HG02885 (cell line): ENCODE measurements at regions not wholly inside any gene's neighbourhood (a gene's known extent, or its start where the extent isn't known, plus 50 kb on each side); places are given as distances from the start of the nearest gene placed in this dataset.

ENCODE experiments used
- ATAC-seq: cut with Tn5 transposase; IDR thresholded peaks from one replicate; pipeline ENCODE4 v1.9.1; 2021; ENCODE audit warnings: mild to moderate bottlenecking; ENCODE audit not compliant: unreplicated experiment, poor library complexity

DNA sequence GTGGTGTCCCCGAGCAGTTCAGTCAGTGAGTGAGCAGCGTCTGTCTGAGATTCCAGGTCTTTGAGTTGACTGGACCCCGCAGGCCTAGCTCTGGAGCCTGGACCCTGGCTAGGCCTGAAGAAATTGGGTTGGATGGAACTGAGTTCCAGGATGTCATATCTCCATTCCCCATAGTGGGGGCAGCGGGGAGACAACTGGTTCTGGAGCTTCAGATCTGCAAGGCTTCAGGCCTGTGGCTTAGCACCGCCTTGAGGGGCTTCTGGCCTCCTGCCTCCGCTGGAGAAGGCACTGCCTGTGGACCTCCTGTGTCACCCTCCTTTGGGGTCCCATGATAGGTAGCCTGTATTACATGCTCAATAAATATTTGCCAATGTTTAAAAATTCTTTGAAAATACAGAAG, 288.4 kb upstream of the ID2 start:
- ATAC-seq: no peak

- ATAC-seq: no peak
Observed at GRCh38 chr2:8394131-8394530, 287.7 kb upstream of the ID2 start.

GRCh38 chr2:8394569-8395359, 287.1 kb upstream of the ID2 start:
- no peak for ATAC-seq

- ATAC-seq: no peak
Observed at GRCh38 chr2:8395718-8396117, 286.1 kb upstream of the ID2 start.

GRCh38 chr2:8398040-8398668, 283.7 kb upstream of the ID2 start:
- ATAC-seq: no peak

DNA sequence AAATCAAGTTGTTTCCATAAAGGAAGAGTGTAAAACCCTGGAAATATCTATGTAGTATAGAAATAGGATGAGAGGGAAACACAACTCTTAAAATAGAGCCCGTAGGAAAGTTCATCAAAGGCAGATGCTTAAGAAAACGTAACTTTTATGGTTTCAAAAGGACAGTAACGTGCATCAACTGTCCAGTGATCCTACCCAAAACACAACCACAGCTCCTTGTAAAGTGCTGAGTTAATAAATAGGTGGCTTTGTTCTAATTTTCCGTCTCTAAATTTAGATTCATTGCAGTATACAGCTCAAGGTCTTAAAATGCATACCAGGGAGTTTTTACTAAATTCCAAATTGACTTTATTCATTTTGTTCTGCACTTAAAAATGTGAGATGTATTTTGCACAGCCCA, 282.1 kb upstream of the ID2 start:
- no peak for ATAC-seq

DNA sequence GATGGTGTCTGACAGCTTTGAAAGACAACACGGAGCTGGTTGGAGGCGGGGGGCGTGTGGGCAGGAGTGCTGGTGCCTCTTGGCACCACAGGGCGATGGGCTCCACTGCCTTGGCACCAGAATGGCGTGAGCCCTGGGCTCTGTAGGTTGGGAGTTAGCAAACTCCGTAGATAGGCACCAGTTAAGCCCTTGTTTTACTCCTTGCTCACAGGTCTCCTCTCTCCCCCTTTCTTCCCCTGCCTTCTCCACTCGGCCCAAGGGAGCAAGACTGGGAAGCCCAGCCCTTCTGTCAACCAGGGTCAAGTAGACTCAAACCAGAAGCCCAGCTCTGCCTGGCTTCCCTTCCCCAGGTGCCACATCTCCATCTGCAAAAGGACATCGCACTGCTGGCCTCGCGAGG, 281.7 kb upstream of the ID2 start:
- ATAC-seq: no peak

- no peak for ATAC-seq
Observed at GRCh38 chr2:8402222-8402621, 279.6 kb upstream of the ID2 start.

DNA sequence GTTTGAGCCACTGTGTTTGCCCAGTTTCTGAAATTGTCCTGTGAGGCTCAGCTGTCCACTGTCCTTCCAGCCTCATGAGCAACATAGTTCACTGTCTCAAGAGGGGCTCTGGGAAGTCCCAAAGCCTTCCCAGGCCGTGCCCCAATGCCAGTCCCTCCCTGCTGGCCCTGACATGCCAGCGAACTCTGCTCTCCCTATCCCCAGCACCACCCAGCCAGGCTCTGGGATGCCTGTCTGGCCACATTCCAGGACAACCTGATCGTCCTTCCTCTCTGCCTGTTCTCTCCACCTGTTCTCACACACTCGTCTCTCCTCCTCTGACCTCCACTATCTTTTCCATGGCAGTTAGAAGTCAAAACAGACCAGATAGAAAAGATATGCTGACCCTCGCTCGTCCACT, 278.0 kb upstream of the ID2 start:
- no peak for ATAC-seq

- ATAC-seq: no peak
Observed at GRCh38 chr2:8405334-8405733, 276.5 kb upstream of the ID2 start.

GRCh38 chr2:8406271-8406670, 275.6 kb upstream of the ID2 start:
- ATAC-seq: no peak

- no peak for ATAC-seq
Observed at GRCh38 chr2:8407332-8407731, 274.5 kb upstream of the ID2 start.

DNA sequence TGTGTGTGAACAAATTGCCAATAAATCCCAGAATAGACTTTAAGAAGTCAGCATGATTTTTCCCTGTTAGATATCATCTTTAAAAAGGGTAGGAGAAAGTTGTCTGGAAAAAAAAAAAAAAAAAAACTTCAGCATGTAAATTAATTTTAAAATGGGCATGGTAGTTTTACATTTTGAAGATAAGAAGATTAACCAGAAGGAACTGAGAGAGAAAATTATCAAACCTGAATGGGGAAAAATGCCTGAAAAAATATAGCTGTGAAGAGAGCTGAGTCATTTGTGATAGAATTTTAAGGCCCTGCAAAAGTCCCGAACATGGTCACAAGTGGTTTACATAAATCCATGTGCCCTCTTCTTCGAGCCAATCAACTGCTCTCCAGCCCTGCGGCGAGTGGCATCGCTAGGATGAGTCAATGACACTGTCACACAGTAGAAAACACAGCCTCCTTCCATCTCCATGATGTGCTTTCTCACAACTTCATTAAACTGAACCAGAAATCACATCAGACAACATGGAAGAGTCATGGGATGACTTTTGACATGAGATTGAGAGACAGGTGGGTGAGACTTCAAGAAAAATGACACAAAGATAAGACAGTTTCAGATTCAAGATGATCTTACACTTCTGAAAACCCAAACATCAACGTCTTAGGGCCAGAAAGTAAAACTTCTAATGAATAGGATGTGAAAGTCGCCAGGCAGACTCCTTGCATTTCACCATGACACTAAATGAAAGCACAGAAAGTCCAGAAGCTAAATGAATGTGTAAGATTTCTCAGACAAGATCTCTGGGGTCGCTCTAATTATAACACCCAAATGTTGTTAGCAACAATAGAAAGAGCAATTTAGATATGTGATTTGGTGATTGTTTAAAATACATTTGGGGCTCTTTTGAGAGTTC, 273.0 kb upstream of the ID2 start:
- peak; percentile 88 for ATAC-seq

- no peak for ATAC-seq
Observed at GRCh38 chr2:8409461-8410260, 272.2 kb upstream of the ID2 start.

DNA sequence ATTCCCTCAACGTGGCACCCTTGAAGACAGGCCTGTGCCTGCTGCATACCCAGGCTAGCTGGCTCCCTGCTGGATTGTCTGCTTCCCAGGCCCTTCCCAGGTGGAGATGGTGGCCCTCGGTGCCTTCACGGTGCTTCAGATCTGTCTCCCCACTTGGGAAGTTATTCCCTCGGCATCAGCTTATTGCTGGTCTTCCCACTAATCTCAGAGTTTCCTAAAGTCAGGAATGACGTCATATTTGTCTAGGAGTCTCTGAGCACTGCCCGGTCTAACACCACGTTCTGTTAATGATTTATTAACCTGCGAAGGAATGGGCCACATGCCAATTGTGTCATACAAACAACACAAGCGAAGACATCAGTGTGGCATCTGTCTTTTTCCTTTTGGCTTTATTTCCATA, 269.8 kb upstream of the ID2 start:
- ATAC-seq: no peak

GRCh38 chr2:8412586-8412985, 269.3 kb upstream of the ID2 start:
- no peak for ATAC-seq

GRCh38 chr2:8413589-8414135, 268.2 kb upstream of the ID2 start:
- no peak for ATAC-seq

DNA sequence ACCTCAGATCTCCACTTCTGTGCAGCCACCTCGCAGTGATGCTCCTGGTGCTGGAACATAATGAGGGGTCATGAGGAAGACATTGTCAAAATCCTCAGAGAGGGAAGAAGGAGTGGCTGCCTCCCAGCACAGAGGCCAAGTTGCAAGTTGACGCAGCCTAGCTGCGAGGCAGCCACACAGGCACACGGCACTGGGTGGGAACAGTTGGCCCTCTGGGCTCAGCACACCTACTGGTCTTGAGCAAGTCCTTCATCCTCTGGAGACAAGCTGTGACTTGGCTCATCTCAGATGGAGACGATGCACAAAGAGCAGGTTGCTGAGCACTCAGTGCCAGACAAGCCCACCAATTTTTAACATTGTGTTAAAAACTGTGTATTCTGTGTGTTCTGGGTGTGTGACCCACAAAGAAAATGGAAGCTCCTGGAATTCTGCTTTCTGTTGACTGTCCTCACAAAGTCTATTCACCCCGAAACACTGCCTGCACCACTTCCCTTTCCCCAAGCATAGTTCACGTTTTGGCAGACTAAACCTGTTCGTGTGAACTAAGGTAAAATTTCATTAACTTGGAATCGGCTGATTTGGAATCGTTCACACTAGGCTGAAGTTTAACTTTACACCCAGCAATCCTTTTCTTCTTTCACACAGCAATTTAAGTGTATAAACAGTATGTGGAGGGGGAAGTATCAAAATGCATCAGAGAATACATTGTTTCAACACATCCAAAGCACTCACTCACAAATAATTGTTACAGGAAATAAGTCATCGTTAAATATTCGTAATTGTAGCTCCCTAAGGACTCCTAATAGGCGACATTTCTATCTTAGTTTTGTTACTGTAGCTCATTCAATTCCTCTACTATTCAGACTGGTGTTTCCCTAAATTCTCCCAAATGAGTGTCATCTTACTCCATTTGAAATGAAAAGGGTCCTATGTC, 266.6 kb upstream of the ID2 start:
- ATAC-seq: no peak

DNA sequence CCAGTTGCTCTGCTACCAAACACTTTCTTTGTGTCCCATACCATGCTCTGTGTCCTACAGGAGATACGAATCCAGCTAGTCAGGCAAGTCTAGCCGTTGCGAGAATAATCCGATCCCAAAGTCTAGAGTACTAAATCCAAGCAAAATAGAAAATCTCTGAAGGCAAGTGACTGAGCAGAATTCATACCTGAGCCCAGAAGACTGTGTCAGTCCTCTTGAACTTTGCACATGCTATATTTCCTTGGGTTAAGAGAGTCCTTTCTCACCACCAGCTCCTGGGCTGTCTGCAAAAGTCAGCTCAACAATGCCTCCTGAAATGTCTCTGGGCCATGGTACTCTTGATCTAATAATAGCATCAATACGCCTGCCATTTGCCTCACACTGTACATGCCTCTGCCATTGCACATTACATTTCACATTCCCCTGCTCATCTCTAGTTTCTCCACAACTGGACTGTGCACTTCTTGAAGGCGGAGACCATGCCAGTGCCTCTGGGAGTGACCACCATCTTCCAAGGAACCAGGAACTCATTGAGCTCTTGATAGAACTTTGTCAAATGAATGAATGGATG, 265.8 kb upstream of the ID2 start:
- no peak for ATAC-seq
